ENCODE measurements at regions not wholly inside any gene's neighbourhood (a gene's known extent, or its start where the extent isn't known, plus 50 kb on each side); places are given as distances from the start of the nearest gene placed in this dataset.

DNA sequence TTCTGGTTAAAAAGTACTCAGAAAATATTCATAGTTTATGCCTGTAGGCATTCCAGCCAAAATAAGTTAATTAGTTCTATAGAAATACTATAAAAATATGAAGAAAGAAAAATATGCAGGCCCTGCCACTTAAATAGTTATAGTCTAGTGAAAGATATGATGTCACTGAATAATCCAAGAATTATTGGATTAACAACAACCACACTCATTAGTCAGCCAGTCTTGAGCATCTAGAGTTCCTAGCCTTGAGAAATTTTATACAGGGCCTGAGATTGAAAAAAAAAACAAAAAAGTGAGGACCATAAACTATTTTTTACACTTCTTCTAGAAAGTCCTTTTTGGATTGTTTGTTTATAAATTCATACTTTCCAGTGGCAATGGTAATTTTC is 823.0 kb downstream of the FAT4 start:
- no peak for FAIRE-seq
- no peak for DNase-seq (ENCODE audit: low read depth, low spot score)
- Histone ChIP-seq H3K4me1 (ENCODE audit: control insufficient read depth, extremely low read depth, insufficient read depth, low read length) (no peaks in the 10 kb centered on the region), H3K4me3 (replicated peaks in 1 of 3; ENCODE audit: insufficient read depth in 1 of 3, low read depth in 1 of 3, low read length in 3 of 3) (no peak overlapping the region), H3K4me2 (ENCODE audit: insufficient read depth, low read length) (no peak overlapping the region), H3K27ac (ENCODE audit: insufficient read depth, low read depth, low read length) (no peak overlapping the region), H2AFZ (ENCODE audit: low read depth, low read length) (no peak overlapping the region), H3K36me3 (ENCODE audit: control insufficient read depth in 2 of 2, extremely low read depth in 1 of 2, insufficient read depth in 2 of 2, low read length in 2 of 2) (no peaks in the 10 kb centered on the region), H3K9me1 (replicated peaks; ENCODE audit: control insufficient read depth, extremely low read depth, insufficient read depth, low read length) (no peaks in the 10 kb centered on the region), H3K9ac (replicated peaks; ENCODE audit: extremely low read depth, insufficient read depth, low read length) (no peak overlapping the region), H4K20me1 (replicated peaks; ENCODE audit: control insufficient read depth, extremely low read depth, insufficient read depth, low read length) (no peaks in the 10 kb centered on the region), H3K9me3 (replicated peaks; ENCODE audit: control insufficient read depth, insufficient read depth, low read length) (no peaks in the 10 kb centered on the region), H3K79me2 (ENCODE audit: control insufficient read depth, insufficient read depth, low read length) (no peaks in the 10 kb centered on the region), H3K27me3 (ENCODE audit: control insufficient read depth in 2 of 2, insufficient read depth in 2 of 2, low read length in 2 of 2) (no peaks in the 10 kb centered on the region)
- dilution Hi-C loops (cut with MboI; ENCODE audit: extremely low pct_ligation_motif_present, low sequenced_read_pairs) (no loop called here), intact Hi-C loops (cut with micrococcal nuclease) (no loop called here)
- ChIA-PET POLR2A (no interaction called here), CTCF (no interaction called here)
- BruUV-seq (replicated peaks) = no TSS peak
- TF ChIP-seq FOS (IDR thresholded peaks at IDR 0.05; ENCODE audit: borderline replicate concordance, insufficient read depth, low read length) (no peak), JUN (IDR thresholded peaks at IDR 0.05; ENCODE audit: borderline replicate concordance, insufficient read depth, insufficient read length, low read depth) (no peak), POLR2A (IDR thresholded peaks at IDR 0.05; ENCODE audit: low read depth, low read length) (no peak), EZH2 (IDR thresholded peaks at IDR 0.05; ENCODE audit: borderline replicate concordance, low read depth, low read length, severe bottlenecking) (no peak), MYC (IDR thresholded peaks at IDR 0.05; ENCODE audit: low read depth, low read length) (no peak), POLR2AphosphoS5 (IDR thresholded peaks at IDR 0.05; ENCODE audit: insufficient read depth, low read depth, low read length) (no peak), GATA2 (IDR thresholded peaks at IDR 0.05; ENCODE audit: insufficient read depth, insufficient read length, low read depth, low read length) (no peak)
- TF ChIP-seq, protein P1, sequence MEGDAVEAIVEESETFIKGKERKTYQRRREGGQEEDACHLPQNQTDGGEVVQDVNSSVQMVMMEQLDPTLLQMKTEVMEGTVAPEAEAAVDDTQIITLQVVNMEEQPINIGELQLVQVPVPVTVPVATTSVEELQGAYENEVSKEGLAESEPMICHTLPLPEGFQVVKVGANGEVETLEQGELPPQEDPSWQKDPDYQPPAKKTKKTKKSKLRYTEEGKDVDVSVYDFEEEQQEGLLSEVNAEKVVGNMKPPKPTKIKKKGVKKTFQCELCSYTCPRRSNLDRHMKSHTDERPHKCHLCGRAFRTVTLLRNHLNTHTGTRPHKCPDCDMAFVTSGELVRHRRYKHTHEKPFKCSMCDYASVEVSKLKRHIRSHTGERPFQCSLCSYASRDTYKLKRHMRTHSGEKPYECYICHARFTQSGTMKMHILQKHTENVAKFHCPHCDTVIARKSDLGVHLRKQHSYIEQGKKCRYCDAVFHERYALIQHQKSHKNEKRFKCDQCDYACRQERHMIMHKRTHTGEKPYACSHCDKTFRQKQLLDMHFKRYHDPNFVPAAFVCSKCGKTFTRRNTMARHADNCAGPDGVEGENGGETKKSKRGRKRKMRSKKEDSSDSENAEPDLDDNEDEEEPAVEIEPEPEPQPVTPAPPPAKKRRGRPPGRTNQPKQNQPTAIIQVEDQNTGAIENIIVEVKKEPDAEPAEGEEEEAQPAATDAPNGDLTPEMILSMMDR (IDR thresholded peaks at IDR 0.05; ENCODE audit: extremely low read depth in 1 of 2, insufficient read depth in 1 of 2, low read depth in 1 of 2, low read length in 2 of 2) = no peak
- TF ChIP-seq, protein P2, sequence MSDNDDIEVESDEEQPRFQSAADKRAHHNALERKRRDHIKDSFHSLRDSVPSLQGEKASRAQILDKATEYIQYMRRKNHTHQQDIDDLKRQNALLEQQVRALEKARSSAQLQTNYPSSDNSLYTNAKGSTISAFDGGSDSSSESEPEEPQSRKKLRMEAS (IDR thresholded peaks at IDR 0.05; ENCODE audit: insufficient read depth, insufficient read length) = no peak
